ENCODE measurements at regions not wholly inside any gene's neighbourhood (a gene's known extent, or its start where the extent isn't known, plus 50 kb on each side); places are given as distances from the start of the nearest gene placed in this dataset.
"Not testable (repeated sequence)": the region's sequence is repeated elsewhere in the genome, so short reads cannot be mapped to it uniquely, and the experiment has no call there.

DNA sequence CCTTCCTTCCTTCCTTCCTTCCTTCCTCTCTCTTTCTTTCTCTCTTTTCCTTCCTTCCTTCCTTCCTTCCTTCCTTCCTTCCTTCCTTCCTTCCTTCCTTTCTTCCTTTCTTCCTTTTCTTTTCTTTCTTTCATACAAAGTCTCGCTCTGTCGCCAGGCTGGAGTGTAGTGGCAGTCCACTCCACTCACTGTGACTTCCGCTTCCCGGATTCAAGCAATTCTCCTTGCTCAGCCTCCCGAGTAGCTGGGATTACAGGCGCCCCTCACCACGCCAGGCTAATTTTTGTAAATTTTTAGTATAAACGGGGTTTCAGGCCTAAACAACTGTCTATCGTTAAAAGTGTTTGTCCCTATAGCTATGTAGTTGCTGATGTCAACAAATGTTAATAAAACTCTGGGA lies 1029.8 kb downstream of the TMEM121 start:
- DNase-seq: not testable (repeated sequence)

DNA sequence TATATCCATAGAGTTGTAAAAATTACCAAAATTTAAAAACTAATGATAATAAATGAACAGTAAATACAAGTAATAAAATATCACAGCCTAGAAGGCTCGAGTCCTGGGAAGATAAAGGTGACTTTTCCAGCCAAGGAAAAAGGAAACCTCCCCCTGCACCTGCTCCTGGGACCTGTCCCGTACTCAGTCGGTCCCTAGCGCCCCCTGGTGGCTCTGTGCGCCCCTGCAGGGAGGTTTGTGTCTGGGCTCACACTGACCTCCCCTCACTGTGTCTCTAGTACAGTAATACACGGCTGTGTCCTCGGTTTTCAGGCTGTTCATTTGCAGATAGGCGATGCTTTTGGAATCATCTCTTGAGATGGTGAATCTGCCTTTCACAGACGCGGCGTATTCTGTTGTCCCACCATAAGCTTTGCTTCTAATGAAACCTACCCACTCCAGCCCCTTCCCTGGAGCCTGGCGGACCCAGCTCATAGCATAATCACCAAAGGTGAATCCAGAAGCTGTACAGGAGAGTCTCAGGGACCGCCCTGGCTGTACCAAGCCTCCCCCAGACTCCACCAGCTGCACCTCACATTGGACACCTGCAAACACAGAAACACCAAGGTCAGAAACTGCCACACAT lies 1030.4 kb downstream of the TMEM121 start:
- no peak for DNase-seq

DNA sequence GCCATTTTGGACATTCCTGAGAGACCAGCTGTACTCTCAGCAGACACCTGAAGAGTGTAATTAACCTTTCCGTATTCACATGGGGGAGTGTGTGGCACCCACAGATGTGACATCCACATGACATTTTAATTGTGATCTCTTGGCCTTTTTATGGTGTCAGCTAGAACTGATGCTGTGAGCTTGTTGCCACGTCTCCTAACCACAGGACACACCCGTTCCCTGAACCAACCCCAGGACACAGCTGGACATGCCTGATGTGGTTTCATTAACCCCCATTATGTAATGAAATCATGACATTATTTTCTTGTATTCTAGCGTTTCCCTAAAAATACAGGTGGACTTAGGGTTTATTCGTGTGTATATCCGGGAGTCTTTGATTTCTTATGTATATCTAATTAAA lies 1036.1 kb downstream of the TMEM121 start:
- no peak for DNase-seq

DNA sequence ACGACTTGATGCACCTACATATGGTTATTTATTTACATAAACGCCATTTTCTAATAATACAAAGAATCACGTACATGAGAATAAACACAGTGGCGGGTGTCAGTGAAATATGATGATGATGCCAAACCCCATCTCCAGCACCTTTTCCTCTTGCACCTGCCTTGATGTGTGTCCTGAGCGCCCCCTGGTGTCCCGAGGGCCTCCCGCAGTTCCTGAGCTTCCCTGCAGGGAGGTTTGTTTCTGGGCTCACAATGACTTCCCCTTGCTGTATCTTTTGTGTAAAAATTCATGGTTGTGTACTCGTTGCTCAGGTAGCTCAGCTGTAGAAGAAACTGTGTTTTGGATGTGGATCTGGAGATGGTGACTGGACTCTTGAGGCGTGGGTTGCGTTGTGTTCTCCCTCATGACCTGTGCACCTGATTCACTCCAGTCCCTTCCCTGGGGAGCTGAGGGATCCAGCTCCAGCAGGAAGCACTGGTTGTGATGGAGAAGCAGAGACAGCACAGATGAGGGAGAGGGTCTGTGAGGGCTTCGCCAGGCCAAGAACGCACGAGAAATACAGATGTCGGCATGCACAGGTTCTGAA lies 1037.8 kb downstream of the TMEM121 start:
- DNase-seq: no peak

DNA sequence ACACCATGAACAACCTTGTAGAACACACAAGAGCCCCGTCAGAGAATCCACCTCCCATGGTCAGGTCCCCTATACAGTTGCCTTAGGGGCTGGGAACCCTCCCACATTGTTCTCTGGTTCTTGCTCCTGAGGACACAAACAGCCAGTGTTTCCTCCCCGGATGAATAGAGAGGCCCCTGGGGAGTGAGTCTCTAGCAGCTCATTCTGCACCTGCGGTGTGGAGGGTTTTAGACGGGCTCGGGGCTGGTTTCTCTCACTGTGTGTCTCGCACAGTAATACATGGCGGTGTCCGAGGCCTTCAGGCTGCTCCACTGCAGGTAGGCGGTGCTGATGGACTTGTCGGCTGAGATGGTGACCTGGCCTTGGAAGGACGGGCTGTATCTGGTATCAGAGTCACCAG lies 1052.1 kb downstream of the TMEM121 start:
- no peak for DNase-seq

DNA sequence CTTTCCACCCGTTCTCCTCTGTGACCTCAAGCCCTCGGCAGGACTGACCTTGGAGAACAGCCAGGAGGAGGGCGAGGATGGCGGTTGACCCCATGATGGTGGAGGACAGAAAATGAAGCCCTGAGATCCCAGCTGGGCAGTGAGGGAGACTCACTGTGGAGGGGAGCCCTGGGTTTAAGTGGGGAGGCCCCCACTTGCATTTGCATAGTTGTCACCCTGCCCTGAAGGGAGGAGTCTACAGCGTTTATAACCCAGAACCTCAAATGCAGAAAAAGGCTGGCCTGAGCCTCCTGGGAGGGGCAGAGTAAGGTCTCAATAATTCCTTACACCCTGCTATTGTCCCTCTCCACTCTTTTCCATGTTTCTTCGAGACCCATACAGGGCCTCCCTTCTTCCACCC lies 1052.7 kb downstream of the TMEM121 start:
- DNase-seq: no peak

DNA sequence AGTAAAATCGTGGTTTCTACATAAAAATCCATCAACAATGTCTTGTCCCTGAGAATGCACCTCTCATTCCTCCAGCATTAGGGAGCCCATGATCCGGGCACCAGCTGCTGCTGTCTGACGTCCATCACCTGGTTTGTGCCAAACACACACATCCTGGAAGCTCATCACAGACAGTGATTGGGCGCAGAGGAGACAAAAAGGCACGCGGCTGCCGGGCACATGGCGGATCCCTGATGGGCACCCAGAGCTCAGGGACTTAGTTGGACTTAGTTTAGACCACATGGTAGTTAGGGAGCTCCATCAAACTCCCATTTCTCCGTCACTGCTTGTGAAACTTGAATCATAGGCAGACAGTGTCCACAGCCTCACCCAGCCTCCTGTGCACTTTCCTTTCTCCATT lies 1059.3 kb downstream of the TMEM121 start:
- DNase-seq: no peak

DNA sequence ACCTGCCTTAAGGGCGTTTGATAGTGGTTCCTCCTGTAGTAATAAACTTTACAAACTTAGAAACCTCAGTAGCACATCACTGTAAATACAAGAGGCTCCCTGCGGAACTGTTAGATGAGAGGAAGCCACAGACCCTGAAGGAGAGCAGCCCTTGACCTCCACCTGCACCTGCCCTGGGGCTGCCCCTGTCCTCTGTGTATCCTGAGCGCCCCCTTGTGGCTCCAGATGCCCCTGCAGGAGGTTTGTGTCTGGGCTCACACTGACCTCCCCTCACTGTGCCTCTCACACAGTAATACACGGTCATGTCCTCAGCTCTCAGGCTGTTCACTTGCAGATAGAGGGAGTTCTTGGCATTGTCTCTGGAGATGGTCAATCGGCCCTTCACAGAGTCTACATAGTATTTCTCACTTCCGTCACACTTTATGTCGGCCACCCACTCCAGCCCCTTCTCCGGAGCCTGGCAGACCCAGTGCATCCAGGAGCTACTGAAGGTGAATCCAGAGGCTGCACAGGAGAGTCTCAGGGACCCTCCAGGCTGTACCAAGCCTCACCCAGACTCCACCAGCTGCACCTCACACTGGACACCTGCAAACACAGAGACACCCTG lies 1059.8 kb downstream of the TMEM121 start:
- no peak for DNase-seq

DNA sequence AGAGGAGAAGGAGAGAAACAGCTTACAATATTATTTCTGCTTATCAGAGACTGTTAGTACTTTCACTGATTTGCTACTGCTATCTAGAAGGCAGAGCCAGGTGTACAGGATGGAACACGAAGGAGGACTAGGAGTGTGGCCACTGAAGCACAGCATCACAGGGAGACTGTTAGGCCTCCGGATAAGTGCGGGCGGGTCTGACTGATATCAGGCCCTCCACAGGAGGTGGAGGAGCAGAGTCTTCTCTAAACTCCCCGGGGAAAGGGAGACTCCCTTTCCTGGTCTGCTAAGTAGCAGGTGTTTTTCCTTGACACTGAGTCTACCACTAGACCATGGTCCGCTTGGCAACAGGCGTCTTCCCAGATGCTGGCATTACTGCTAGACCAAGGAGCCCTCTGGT lies 1065.2 kb downstream of the TMEM121 start:
- not testable (repeated sequence) for DNase-seq

DNA sequence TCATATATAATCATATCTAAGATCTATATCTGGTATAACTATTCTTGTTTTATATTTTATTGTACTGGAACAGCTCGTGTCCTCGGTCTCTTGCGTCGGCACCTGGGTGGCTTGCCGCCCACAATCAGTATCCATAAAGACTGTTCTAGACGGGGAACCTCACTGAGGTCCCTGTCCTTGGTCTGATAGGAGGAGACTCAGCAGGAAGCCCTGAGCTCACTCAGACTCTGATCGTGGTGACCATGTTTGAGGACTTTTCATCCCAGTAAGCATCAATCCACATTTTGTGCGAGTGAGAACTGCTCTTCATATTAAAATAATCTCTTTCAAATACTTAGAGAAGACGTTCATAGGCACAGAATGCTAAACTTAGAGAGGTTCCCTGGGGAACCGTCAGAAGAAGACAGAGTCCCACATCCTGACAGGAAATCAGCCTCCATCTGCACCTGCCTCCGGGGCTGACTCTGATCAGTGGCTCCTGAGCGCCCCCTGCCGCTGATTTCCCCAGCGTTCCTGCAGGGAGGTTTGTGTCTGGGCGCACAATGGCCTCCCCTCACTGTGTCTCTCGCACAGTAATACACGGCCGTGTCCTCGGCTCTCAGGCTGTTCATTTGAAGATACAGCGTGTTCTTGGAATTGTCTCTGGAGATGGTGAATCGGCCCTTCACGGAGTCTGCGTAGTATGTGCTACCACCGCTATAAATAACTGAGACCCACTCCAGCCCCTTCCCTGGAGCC lies 1065.9 kb downstream of the TMEM121 start:
- not testable (repeated sequence) for DNase-seq

DNA sequence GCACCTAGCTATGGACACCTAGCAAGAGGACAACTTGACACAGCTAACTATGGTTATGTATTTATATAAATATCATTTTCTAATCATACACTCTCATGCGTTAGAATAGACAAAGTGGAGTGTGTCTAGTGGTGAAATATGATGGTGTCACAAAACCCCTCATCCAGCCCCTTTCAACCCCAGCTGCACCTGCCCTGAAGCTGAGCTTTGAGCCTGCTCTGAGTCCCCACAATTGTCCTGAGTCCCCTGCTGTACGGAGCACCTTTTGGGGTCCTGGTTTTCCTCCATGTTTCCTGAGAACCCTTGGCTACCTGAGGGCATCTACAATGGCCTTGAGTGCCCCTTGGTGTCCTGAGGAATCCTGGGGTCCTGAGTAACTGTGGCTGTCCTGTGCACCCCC lies 1072.8 kb downstream of the TMEM121 start:
- no peak for DNase-seq

DNA sequence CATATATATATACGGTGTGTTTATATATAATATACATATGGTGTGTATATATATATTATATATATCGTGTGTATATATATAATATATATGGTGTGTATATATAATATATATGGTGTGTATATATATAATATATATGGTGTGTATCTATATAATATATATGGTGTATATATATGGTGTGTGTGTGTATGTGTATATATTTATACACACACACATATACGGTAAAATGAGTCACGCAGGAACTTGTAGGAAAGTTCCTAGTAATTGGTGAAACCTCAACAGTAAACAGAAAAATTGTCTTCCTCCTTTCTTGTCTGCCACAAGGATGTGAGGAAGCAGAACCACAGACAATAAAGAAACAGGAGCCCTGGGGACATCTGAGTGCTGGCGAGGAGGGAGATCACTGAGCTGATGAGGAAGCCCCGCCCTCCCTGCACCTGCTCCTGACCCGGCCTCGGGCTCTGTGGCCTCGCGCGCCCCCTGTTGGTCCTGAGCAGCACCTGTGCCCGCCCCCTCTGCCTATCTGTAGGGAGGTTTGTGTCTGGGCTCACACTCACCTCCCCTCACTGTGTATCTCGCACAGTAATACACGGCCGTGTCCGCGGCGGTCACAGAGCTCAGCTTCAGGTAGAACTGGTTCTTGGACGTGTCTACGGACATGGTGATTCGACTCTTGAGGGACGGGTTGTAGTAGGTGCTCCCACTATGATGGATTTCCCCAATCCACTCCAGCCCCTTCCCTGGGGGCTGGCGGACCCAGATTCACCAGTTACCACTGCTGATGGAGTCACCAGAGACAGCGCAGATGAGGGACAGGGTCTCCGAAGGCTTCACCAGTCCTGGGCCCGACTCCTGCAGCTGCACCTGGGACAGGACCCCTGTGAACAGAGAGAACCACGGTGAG lies 1079.4 kb downstream of the TMEM121 start:
- DNase-seq: no peak

DNA sequence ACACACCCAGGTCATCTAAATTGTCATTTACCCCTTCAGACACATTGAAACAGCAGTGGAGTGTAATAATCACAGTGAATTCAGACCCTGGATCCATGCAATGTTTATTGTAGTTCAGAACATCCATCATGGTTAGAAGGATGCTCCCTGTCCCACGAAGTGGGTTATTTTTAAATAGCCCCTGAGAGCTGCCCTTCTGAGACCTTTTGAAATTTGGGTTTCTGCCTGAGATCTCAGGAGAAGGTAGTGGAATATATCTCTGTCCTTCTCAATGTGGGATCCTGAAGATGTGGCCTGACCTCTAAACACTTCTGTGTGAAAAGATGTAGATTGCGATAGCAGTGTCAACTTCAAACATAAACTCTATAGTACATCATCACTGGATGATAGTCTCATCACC lies 1080.6 kb downstream of the TMEM121 start:
- no peak for DNase-seq

DNA sequence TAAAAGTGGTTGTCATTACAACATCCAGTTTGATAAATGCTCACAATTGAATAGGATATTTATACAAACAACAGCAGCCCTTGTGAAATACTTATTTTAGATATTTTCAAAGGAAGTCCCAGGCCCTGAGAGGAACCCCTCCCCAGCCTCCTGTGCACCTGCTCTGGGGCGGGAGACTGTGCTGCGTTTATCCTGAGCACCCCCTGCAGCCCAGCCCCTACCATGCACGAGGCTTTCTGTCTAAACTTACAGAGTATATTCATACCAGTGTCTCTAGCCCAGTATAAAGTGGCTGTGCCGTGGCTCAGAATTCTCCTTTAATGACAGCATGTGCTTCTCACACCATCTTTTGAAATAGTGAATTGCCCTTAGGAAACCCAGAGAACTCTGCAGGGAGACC lies 1084.3 kb downstream of the TMEM121 start:
- DNase-seq: no peak

DNA sequence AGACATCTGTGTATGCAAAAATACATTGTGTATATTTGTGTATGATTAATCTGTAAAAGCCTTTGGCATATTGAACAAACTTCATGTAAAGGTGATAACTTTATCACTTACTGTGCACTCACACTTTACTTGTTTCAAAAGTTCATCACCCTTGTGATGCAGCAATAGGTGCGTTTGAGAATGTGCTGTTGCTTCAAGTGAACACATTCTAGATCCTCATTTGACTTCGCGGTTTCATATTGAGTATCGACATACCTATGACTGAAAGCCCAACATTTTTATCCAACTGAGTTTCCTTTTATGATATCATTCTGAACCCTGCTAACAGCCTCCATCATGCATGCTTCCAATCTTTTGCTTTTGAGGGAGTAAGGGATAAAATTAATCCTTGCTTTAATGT lies 1086.9 kb downstream of the TMEM121 start:
- no peak for DNase-seq

DNA sequence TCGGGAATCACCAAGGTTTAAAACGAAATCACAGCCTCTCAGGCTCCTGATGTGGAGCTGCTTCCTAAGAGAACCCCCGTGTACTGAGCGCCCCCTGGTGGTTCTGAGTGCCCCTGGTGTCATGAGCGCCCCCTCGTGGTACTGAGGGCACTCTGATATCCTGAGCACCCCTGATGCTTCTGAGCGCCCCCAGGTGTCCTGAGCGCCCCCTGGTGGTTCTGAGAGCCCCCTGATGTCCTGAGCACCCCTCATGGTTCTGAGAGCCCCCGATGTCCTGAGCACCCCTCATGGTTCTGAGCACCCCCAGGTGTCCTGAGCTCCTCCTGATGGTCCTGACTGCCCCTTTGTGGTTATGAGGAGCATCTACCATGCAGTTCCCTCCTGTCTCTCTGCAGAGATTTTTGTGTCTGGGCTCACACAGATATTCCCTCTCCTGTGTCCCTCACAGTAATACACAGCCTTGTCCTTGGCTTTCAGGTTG lies 1092.1 kb downstream of the TMEM121 start:
- not testable (repeated sequence) for DNase-seq

DNA sequence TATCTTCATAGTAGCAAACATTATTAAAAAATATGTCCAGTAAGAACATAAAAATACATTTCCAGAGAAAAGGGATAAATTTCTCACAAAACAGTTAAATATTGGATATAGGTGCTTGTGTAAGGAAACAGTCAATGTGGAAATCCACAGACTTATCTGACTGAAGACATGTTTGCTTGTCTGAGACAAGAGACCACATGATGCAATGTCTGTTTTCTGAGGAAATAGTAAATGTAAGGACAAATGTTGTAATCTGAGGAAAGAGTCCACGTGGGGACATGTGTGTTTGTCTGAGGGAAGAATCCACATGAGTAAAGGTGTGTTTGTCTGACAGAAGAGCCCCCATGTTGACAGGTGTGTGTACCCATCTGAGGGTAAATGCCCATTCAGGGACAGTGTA lies 1093.2 kb downstream of the TMEM121 start:
- DNase-seq: no peak

DNA sequence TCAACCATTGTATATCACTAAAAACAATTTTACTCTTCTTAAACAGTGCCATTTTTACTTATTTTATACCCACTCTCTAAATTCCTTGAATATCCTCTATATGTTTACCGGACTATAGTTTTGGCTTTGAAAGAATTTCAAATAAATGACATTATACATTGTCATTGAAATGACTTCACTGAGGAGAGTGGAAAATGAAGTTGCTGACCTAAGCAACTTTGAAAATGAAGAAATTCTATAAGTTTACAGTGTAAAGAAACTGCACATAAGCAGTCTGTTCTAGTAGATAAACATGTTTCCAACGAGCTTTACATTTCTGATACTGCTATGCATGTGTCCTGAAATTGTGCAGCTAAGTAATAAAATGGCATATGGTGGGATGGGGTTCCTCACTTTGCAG lies 1094.0 kb downstream of the TMEM121 start:
- DNase-seq: no peak

DNA sequence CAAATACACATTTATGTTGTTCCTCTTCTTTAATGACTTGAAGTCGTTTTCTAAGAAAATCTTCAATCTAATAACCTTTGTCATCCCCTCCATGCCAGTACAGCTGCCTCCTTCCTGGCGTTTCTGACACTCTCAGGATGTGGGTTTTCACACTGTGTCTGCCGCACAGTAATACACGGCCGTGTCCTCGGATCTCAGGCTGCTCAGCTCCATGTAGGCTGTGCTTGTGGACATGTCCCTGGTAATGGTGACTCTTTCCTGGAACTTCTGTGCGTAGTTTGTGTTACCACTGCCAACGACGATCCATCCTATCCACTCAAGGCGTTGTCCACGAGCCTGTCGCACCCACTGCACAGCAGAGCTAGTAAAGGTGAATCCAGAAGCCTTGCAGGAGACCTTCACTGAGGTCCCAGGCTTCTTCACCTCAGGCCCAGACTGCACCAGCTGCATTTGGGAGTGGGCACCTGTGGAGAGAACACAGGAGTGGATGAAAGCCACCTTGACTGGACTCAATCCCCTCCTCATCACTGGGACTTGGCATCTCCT lies 1095.9 kb downstream of the TMEM121 start:
- no peak for DNase-seq

DNA sequence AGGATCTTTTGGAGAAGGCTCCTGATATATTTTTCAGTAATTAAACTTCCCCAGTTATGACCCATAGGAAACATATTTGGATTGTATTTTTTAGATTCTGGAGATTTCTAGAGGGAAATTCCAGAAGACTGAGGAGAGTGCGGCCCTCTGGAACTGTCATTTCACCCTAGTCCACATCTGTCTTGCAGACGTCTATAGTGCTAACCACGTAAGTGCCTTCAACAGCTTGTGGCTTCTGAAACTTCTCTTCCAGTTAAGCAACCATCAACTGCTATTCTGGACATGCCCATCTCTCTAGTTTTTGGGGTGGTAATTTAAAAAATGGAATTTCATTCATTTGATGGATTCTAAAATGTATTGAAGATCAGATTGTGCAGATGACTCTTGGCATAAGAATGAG lies 1098.8 kb downstream of the TMEM121 start:
- no peak for DNase-seq

DNA sequence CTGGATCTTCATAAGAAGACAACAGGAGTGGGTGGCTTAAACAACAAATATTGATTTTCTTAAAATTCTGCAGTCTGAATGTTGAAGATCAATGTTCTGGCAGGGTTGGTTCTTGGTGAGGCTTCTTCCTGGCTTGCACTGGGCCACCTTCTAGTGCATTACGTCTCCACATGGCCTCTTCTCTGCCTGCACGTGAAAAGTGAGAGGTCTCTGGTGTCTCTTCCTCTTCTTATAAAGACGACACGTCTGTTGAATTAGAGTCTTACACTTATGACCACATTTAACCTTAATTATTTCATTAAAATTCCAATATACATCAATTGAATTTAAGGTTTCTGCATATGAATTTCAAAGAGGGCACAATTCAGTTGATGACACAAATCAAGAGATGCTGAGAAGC lies 1100.1 kb downstream of the TMEM121 start:
- not testable (repeated sequence) for DNase-seq

DNA sequence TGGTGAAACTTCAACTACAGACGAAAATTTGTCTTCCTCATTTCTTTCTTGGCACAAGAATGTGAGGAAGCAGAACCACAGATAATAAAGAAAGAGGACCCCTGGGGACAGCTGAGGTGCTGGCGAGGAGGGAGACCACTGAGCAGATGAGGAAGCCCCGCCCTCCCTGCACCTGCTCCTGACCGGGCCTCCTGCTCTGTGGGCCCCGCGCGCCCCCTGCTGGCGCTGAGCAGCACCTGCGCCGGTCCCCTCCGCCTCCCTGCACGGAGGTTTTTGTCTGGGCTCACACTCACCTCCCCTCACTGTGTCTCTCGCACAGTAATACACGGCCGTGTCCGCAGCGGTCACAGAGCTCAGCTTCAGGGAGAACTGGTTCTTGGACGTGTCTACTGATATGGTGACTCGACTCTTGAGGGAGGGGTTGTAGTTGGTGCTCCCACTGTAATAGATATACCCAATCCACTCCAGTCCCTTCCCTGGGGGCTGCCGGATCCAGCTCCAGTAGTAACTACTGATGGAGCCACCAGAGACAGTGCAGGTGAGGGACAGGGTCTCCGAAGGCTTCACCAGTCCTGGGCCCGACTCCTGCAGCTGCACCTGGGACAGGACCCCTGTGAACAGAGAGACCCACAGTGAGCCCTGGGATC lies 1100.7 kb downstream of the TMEM121 start:
- peak in 1 of 14 donors; percentile 2 for DNase-seq
